ENCODE measurements at regions not wholly inside any gene's neighbourhood (a gene's known extent, or its start where the extent isn't known, plus 50 kb on each side); places are given as distances from the start of the nearest gene placed in this dataset.
"Not testable (repeated sequence)": the region's sequence is repeated elsewhere in the genome, so short reads cannot be mapped to it uniquely, and the experiment has no call there.

GRCh38 chr13:103883698-103884097 is 817.5 kb upstream of the SLC10A2 start:
- H3K9me3 Mint-ChIP-seq: peaks cover 7% of the 10 kb centered on the region
- no peak overlapping the region for H3K4me3 Mint-ChIP-seq

GRCh38 chr13:103883164-103883563 is 816.9 kb upstream of the SLC10A2 start:
- Mint-ChIP-seq H3K4me1 (ENCODE audit: low read depth) (no peaks in the 10 kb centered on the region), H3K27ac (no peak overlapping the region), H3K9me3 (peaks cover 8% of the 10 kb centered on the region), H3K36me3 (ENCODE audit: low read depth) (no peaks in the 10 kb centered on the region), H3K4me3 (no peak overlapping the region), H3K27me3 (no peaks in the 10 kb centered on the region)
- DNase-seq: no peak

More at GRCh38 chr13:103883698-103884097, 817.5 kb upstream of the SLC10A2 start:
- no peaks in the 10 kb centered on the region for H3K27me3 Mint-ChIP-seq
- H3K4me1 Mint-ChIP-seq (ENCODE audit: low read depth): no peaks in the 10 kb centered on the region
- H3K27ac Mint-ChIP-seq: no peak overlapping the region
- no peak for DNase-seq
- no peaks in the 10 kb centered on the region for H3K36me3 Mint-ChIP-seq (ENCODE audit: low read depth)

DNA sequence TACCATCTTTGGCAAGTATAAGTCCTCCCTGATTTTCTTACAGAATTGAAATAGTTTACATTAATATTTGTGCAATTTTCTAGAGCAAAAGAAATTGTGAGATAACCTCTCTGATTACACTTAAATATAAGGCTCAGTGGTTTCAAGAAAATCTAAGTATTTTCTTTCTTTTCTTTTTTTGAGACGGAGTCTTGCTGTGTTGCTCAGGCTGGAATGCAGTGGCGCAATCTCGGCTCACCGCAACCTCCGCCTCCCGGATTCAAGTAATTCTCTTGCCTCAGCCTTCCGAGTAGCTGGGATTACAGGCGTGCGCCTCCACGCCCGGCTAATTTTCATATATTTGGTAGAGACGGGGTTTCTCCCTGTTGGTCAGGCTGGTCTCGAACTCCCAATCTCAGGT is 813.9 kb upstream of the SLC10A2 start:
- H3K27me3 Mint-ChIP-seq; H3K36me3 Mint-ChIP-seq (ENCODE audit: low read depth); H3K4me3 Mint-ChIP-seq; H3K9me3 Mint-ChIP-seq; H3K27ac Mint-ChIP-seq; H3K4me1 Mint-ChIP-seq (ENCODE audit: low read depth); DNase-seq: not testable (repeated sequence)

DNA sequence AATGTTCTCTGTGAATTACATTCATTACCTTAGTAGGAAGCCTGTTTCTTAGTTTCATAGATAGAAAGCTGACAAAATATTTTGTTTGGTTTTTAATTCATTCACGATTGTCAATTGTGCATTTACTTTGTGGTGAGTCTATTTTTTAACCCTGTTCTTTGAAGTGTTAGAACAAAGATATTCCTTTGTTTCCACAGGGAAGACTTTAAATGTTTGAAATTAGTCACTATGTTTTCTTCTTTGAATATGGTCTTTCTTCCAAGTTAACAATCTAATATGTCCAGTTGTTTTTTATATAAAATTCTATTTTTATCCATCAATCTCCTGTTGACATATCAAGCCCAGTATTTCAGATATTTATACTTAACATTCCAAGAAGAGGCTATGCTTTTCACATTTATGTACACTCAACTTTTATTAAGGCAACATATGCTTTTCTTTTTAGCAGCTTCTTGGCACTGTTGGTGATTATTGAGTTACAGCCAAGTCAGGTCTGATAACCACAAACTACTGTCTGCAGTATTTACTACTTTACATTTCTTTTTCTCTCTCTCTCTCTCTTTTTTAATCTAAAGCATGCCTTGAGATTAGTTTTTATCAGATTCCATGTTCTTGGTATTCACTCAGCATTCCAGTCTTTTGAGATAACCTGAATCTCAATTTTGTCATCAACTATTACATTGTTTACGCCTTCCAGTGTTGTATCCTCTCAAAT is 812.8 kb upstream of the SLC10A2 start:
- no peak for DNase-seq
- Mint-ChIP-seq H3K36me3 (ENCODE audit: low read depth) (no peaks in the 10 kb centered on the region), H3K27ac (no peak overlapping the region), H3K4me3 (no peak overlapping the region), H3K27me3 (no peaks in the 10 kb centered on the region), H3K9me3 (peaks cover 9% of the 10 kb centered on the region), H3K4me1 (ENCODE audit: low read depth) (no peaks in the 10 kb centered on the region)

GRCh38 chr13:103876571-103876970 is 810.4 kb upstream of the SLC10A2 start:
- no peak for DNase-seq
- Mint-ChIP-seq H3K9me3 (peaks cover 6% of the 10 kb centered on the region), H3K4me3 (no peak overlapping the region), H3K36me3 (ENCODE audit: low read depth) (no peaks in the 10 kb centered on the region), H3K27me3 (no peaks in the 10 kb centered on the region), H3K4me1 (ENCODE audit: low read depth) (no peaks in the 10 kb centered on the region), H3K27ac (no peak overlapping the region)

GRCh38 chr13:103873725-103874124 is 807.5 kb upstream of the SLC10A2 start:
- Mint-ChIP-seq H3K27ac (no peak overlapping the region), H3K9me3 (peaks cover 11% of the 10 kb centered on the region), H3K36me3 (ENCODE audit: low read depth) (no peaks in the 10 kb centered on the region), H3K4me3 (no peak overlapping the region), H3K27me3 (no peaks in the 10 kb centered on the region), H3K4me1 (ENCODE audit: low read depth) (no peaks in the 10 kb centered on the region)
- no peak for DNase-seq

DNA sequence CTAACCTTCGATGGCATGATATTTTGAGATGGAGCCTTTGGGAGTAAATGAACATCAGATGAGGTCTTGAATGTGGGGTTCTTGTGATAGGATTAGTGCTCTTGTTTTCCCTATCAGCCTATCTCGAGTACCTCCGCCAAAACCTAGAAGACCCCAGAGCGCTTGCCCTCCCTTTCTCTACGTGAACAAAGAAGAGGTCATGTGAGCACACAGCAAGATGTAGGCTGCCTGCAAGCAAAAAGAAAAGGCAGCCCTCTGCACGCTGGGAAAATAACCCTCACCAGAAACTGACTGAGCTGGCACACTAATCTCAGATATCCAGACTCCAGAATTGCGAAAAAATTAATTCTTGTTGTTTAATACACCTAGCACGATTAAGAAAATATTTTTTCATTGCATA is 799.8 kb upstream of the SLC10A2 start:
- no peak for DNase-seq
- H3K4me3 Mint-ChIP-seq: no peak overlapping the region
- H3K9me3 Mint-ChIP-seq: peaks cover 9% of the 10 kb centered on the region
- H3K27ac Mint-ChIP-seq: no peak overlapping the region
- no peaks in the 10 kb centered on the region for H3K4me1 Mint-ChIP-seq (ENCODE audit: low read depth)
- no peaks in the 10 kb centered on the region for H3K36me3 Mint-ChIP-seq (ENCODE audit: low read depth)
- H3K27me3 Mint-ChIP-seq: no peaks in the 10 kb centered on the region

GRCh38 chr13:103862525-103862924 is 796.3 kb upstream of the SLC10A2 start:
- Mint-ChIP-seq H3K4me3 (no peak overlapping the region), H3K4me1 (ENCODE audit: low read depth) (no peaks in the 10 kb centered on the region), H3K36me3 (ENCODE audit: low read depth) (no peaks in the 10 kb centered on the region), H3K27me3 (no peaks in the 10 kb centered on the region), H3K9me3 (peaks cover 6% of the 10 kb centered on the region), H3K27ac (no peak overlapping the region)
- DNase-seq: no peak

GRCh38 chr13:103859952-103860351 is 793.7 kb upstream of the SLC10A2 start:
- H3K4me1 Mint-ChIP-seq (ENCODE audit: low read depth): no peaks in the 10 kb centered on the region
- H3K27ac Mint-ChIP-seq: no peak overlapping the region
- H3K4me3 Mint-ChIP-seq: no peak overlapping the region
- no peak for DNase-seq
- peaks cover 2% of the 10 kb centered on the region for H3K9me3 Mint-ChIP-seq
- H3K27me3 Mint-ChIP-seq: no peaks in the 10 kb centered on the region
- no peaks in the 10 kb centered on the region for H3K36me3 Mint-ChIP-seq (ENCODE audit: low read depth)

DNA sequence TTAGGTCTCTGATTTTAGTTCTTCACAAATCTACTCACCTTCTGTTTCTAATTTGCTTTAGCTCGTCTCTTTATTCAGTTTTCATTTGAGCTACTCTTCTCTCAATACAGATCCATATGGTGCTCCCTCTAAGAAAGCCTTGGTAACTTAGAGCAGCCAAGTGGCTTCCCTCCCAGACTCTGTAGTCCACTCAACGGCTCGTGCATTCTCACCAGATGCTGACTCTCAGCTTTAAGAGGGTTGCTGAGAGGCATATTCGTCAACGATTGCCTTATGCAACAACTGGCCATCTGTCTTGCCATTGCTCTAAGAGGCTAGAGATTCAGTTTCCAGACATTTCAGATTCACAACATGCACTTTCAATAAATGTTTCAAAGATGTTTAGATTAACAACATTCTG is 785.8 kb upstream of the SLC10A2 start:
- Mint-ChIP-seq H3K4me3 (no peak overlapping the region), H3K4me1 (ENCODE audit: low read depth) (no peaks in the 10 kb centered on the region), H3K9me3 (peaks cover 4% of the 10 kb centered on the region), H3K27ac (no peak overlapping the region), H3K27me3 (no peaks in the 10 kb centered on the region), H3K36me3 (ENCODE audit: low read depth) (no peaks in the 10 kb centered on the region)
- DNase-seq: no peak

DNA sequence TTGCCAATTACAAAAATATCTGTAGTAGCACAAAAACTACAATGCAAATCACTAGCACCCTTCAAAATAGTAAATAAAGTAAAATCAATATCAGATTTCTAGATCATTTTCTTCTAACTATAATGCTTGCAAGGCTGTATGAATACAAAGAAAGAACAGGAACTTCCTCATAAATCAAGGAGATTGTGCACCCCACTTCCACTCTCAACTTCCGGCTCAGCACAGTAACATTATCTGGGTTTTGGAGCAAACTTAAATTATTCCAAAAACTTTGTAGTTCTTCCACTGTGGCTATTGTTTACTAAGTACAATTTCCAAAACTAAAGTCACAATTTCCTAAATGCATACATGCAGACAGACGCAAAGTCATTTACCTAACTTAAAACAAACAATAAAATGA is 778.3 kb upstream of the SLC10A2 start:
- Mint-ChIP-seq H3K27ac (no peak overlapping the region), H3K9me3 (peaks cover under 1% of the 10 kb centered on the region), H3K4me3 (no peak overlapping the region), H3K36me3 (ENCODE audit: low read depth) (no peaks in the 10 kb centered on the region), H3K4me1 (ENCODE audit: low read depth) (no peaks in the 10 kb centered on the region), H3K27me3 (no peaks in the 10 kb centered on the region)
- no peak for DNase-seq

GRCh38 chr13:103839460-103839859 is 773.2 kb upstream of the SLC10A2 start:
- Mint-ChIP-seq H3K4me3 (no peak overlapping the region), H3K27me3 (no peaks in the 10 kb centered on the region), H3K4me1 (ENCODE audit: low read depth) (no peaks in the 10 kb centered on the region), H3K9me3 (peaks cover 2% of the 10 kb centered on the region), H3K27ac (no peak overlapping the region), H3K36me3 (ENCODE audit: low read depth) (no peaks in the 10 kb centered on the region)
- no peak for DNase-seq

GRCh38 chr13:103835052-103835451 is 768.8 kb upstream of the SLC10A2 start:
- Mint-ChIP-seq H3K36me3 (ENCODE audit: low read depth) (no peaks in the 10 kb centered on the region), H3K27ac (no peak overlapping the region), H3K9me3 (peaks cover 14% of the 10 kb centered on the region), H3K4me3 (no peak overlapping the region), H3K4me1 (ENCODE audit: low read depth) (no peaks in the 10 kb centered on the region), H3K27me3 (no peaks in the 10 kb centered on the region)
- DNase-seq: no peak

- no peak for DNase-seq
- no peaks in the 10 kb centered on the region for H3K4me1 Mint-ChIP-seq (ENCODE audit: low read depth)
- H3K9me3 Mint-ChIP-seq: peaks cover 12% of the 10 kb centered on the region
- no peak overlapping the region for H3K4me3 Mint-ChIP-seq
- no peaks in the 10 kb centered on the region for H3K27me3 Mint-ChIP-seq
- no peaks in the 10 kb centered on the region for H3K36me3 Mint-ChIP-seq (ENCODE audit: low read depth)
- H3K27ac Mint-ChIP-seq: no peak overlapping the region
These were observed 767.2 kb upstream of the SLC10A2 start for GRCh38 chr13:103833294-103833852.

DNA sequence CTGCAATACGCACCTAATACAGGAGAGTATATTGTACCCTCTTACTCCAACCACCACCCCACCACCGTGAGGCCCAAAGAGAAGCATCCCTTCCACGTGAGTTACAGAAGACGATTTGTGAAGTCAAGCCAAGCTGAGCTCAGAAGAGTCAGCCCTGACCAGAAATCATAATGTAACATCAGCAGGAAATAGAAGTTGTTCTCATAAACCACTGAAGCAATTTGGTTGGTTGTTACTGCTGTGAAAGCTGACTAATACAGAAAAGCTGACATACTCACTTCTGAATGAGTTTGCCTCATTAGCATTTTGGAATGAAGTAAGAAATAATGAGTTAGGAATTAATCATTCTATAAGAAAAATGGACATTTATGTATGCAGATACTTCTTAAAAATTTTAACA is 749.4 kb upstream of the SLC10A2 start:
- Mint-ChIP-seq H3K36me3 (ENCODE audit: low read depth) (no peaks in the 10 kb centered on the region), H3K4me1 (ENCODE audit: low read depth) (no peaks in the 10 kb centered on the region), H3K27ac (no peak overlapping the region), H3K9me3 (peaks cover 16% of the 10 kb centered on the region), H3K4me3 (no peak overlapping the region), H3K27me3 (no peaks in the 10 kb centered on the region)
- no peak for DNase-seq

Data from activated T-cell treated with anti-CD3 and anti-CD28 coated beads, Interleukin-2, amount 50 U/mL, for 24 hours (primary cell).